Esophagus squamous epithelium (tissue), 5 donors: ENCODE measurements at regions not wholly inside any gene's neighbourhood (a gene's known extent, or its start where the extent isn't known, plus 50 kb on each side); places are given as distances from the start of the nearest gene placed in this dataset.
"Not testable (repeated sequence)": the region's sequence is repeated elsewhere in the genome, so short reads cannot be mapped to it uniquely, and the experiment has no call there.

ENCODE experiments used
- DNase-seq: peaks from one replicate; lab custom pipeline; 2025; lab: John Stamatoyannopoulos, UW
- H3K27ac ChIP-seq, 4 donors: fragments of 200-600 bp; sonication (generic); one replicate each; pipeline ENCODE4 v1.5.1; 2016 to 2019; ENCODE audit warnings: mild to moderate bottlenecking in 1 of 4
- H3K27me3 ChIP-seq, 4 donors: fragments of 200-600 bp; sonication (generic); 1 replicate in 3 of 4; 2 replicates in 1 of 4; pipeline versions ENCODE4 v1.5.1 to v1.6.0; 2017 to 2021; ENCODE audit warnings: antibody characterized with exemption in 1 of 4
- H3K36me3 ChIP-seq, 3 donors: fragments of 200-600 bp; sonication (generic); one replicate each; pipeline ENCODE4 v1.5.1; 2016 to 2019
- H3K4me1 ChIP-seq, 3 donors: fragments of 200-600 bp; sonication (generic); one replicate each; pipeline ENCODE4 v1.5.1; 2017 to 2019
- H3K4me3 ChIP-seq, 4 donors: fragments of 200-600 bp; sonication (generic); 1 replicate in 3 of 4; 2 replicates in 1 of 4; pipeline ENCODE4 v1.5.1; 2016 to 2019; ENCODE audit warnings: mild to moderate bottlenecking in 2 of 4, moderate library complexity in 1 of 4
- H3K9me3 ChIP-seq, 3 donors: fragments of 200-600 bp; sonication (generic); one replicate each; pipeline ENCODE4 v1.5.1; 2016 to 2019
- WGBS, 2 donors: methylation state at CpG; one replicate each; pipeline ENCODE4 v1.1.5; 2018; 5-methylcytosine and 5-hydroxymethylcytosine counted together
- intact Hi-C: fragments of 100-400 bp; cut with DNase I; formaldehyde crosslinking; loops from one replicate; pipeline ENCODE4 v1.15.0; 2022
- donor health status: DM: yes; HTN: yes; CAD: no.

DNA sequence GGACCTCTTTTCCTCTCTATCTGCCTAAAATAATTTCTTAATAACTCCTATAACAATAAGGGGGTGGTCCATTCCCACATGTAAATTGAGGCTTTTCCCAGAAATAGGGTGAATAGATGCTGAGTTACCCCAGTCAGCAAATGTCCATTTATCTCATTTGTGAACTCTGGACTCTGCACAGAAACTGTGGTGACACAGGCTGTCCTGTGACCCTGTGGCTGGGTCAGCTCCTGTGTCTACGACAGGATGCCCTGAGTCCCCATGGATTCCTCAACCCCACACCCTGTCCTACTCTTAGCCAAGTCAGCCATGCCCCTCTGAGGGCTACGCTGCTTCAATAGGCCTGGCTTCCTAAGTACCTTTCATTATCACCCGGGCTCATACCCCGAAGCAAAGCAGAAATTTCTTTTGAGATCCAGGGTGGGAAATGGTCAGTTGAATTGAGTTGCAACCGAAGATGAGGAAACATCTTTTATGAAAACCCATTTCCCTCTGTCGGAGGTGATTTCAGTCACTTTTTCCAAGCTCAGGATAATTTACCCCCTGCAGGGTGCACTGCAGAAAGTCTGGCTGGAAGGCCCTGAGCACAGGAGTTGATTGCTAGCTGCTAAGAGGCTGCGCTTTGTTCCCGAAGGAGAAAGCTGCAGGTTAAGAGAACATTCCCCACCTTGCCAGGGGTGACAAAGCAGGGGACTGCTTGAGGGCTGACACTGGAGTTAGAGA, 89.5 kb upstream of the PRSS12 start:
- H3K27me3 ChIP-seq, H3K4me1 ChIP-seq, H3K9me3 ChIP-seq, H3K27ac ChIP-seq, H3K4me3 ChIP-seq, DNase-seq, intact Hi-C loops, H3K36me3 ChIP-seq: not testable (repeated sequence)
- 57 to 88% methylated on average over 1 to 4 of the region's 8 CpGs for WGBS, 2 donors

DNA sequence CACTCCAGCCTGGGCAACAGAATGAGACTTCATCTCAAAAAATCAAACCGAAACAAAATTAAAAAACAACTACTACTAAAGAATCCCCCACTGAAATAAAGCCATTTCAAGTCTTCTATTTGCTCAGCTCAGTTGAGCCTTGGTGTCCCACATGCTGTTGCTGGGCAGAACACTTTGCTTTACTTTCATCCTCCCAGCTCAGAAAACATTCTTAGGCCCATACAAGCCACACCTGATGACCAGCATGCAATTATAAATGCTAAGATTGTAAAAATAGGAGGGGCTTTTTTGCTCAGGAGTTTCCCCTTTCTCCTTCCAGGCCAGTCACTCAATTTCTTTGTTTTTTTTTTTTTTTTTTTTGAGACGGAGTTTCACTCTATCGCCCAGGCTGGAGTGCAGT, 94.6 kb upstream of the PRSS12 start:
- H3K4me1 ChIP-seq, intact Hi-C loops, H3K4me3 ChIP-seq, DNase-seq, H3K27ac ChIP-seq, H3K27me3 ChIP-seq, H3K36me3 ChIP-seq, H3K9me3 ChIP-seq: not testable (repeated sequence)
- WGBS, 2 donors = 95 to 100% methylated on average over 2 of the region's 3 CpGs

DNA sequence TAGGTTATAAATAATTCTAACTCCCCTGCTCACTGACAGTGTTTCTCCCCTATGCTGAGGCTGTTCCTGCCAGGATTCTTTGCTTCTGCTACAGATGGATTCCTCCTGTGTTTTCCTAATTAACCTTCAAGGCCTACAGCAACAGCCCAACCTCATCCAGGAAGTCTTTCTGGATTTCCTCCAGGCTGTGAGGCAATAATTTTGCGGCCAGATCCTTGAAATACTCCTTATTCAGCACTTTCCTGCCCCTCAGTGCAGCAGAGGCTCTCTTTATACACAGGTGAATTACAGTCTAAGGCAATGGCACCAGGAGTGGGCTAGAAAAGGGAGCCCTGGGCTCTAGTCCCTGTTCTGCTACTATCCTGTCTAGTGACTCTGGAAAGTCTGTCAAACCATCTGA, 102.1 kb upstream of the PRSS12 start:
- H3K27ac ChIP-seq, intact Hi-C loops, H3K9me3 ChIP-seq, H3K27me3 ChIP-seq, H3K36me3 ChIP-seq, H3K4me1 ChIP-seq, H3K4me3 ChIP-seq, DNase-seq: not testable (repeated sequence)
- WGBS, 2 donors = 17 to 29% methylated on average over 1 of the region's 1 CpG

DNA sequence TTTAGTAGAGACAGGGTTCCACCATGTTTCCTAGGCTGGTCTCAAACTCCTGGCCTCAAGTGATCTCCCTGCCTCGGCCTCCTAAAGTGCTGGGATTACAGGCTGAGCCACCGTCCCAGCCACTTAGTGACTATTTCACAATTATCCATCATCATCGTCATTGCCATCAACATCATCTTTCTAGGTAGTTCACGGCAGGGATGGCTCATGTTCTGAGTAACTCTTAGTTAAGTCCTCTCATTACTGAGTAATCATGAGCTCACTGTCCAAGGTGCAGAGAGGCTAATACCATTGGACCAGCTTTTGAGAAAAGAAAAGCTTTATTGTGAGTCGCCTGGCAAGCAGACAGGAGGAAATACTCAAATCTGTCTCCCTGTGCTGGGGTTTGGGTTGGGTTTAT, 108.6 kb upstream of the PRSS12 start:
- H3K4me3 ChIP-seq, DNase-seq, H3K36me3 ChIP-seq, H3K4me1 ChIP-seq, H3K27ac ChIP-seq, H3K27me3 ChIP-seq, H3K9me3 ChIP-seq, intact Hi-C loops: not testable (repeated sequence)
- whole genome bisulfite sequencing, 2 donors = 43 to 57% methylated on average over 3 to 5 of the region's 5 CpGs

DNA sequence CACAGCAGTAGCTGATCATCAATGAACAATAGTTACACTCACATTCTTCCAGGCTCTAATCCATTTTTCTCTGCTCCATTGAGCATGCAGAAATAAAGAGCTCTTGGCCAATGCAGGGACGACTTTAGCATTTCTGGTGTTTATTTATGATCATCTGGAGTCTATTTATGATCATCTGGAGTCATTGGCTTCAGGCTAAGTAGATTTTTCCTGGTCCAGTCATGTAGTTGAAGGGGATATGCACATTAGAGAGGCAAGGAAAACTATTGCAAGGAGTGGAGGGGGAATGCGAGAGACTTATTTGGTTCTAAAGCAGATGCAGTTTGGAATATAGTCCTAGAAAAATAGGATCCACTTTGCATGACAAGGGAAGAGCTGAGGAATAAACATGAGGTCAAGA, 113.0 kb upstream of the PRSS12 start:
- H3K4me3 ChIP-seq, H3K27me3 ChIP-seq, H3K36me3 ChIP-seq, H3K4me1 ChIP-seq, H3K9me3 ChIP-seq, intact Hi-C loops, DNase-seq, H3K27ac ChIP-seq: not testable (repeated sequence)
- WGBS, 2 donors = 40 to 43% methylated on average over 2 of the region's 2 CpGs

DNA sequence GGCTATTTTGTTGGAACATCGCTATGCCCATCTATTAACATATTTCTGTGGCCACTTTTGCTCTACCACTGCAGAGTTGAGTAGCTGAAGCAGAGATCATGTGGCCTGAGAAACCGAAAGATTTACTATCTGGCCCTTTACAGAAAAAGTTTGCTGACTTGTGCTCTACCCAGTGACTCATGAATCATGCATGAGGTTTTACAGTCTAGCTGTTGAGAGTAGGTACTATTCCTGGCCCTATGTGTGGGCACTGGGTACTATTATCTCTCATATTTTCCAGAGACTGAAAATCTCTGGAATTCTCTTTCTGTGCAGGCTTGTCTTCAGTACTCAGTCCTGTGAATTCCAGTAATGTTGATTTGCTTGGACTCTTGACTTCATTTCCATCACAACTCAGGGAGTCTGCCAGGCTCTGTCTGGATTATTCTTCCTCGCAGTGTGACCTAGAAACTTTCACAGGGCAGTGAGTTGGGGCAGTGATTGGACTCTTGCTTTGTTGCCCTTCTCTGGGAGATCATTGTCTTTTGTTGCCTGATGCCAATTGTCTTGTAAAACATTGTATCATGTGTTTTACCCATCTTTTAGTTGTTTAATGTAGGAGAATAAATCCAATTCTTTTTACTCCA, 121.3 kb upstream of the PRSS12 start:
- WGBS, 2 donors = 87 to 93% methylated on average over 2 of the region's 3 CpGs
- intact Hi-C loops, H3K9me3 ChIP-seq, H3K27me3 ChIP-seq, DNase-seq, H3K36me3 ChIP-seq, H3K4me1 ChIP-seq, H3K4me3 ChIP-seq, H3K27ac ChIP-seq: not testable (repeated sequence)

DNA sequence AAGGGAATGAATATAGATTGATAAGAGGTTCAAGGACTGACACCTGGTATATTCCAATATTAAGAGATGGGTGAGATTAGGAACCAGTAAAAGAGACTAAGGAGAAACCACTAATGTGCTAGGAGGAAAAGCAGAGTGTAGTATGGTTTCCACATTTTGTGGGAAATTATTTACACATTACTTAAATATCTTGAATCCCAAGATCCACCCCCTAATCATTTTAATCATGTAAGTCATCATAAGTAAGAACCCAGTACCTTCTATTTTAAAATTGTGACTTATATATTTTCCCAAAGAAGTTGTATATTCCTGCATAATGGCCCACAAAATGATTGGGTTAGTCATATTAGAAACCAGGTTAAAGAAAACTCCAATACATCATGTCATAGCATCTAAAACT, 122.0 kb upstream of the PRSS12 start:
- H3K9me3 ChIP-seq, H3K36me3 ChIP-seq, DNase-seq, H3K27me3 ChIP-seq, H3K4me1 ChIP-seq, intact Hi-C loops, H3K4me3 ChIP-seq, H3K27ac ChIP-seq: not testable (repeated sequence)

DNA sequence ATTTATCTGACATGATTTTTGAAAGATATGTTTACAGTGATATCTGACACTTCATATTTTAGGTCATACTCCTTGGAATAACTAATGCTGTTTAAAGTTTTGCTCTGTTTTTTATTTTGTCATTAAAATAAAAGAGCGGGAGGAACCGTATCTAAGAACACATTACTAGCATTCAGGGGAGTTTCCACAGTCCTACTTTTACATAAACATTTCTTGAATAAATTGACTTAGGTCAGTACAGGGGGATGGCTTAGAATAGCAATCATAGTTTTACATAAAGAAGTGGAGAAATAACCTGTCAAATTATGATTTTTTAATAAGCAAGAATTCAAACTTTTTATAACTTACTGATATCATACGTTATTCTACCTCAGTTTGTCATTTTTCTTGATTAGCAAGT, 123.1 kb upstream of the PRSS12 start:
- intact Hi-C loops, H3K36me3 ChIP-seq, DNase-seq, H3K27ac ChIP-seq, H3K27me3 ChIP-seq, H3K4me3 ChIP-seq, H3K4me1 ChIP-seq, H3K9me3 ChIP-seq: not testable (repeated sequence)
- WGBS, 2 donors = 75 to 83% methylated on average over 3 of the region's 3 CpGs

DNA sequence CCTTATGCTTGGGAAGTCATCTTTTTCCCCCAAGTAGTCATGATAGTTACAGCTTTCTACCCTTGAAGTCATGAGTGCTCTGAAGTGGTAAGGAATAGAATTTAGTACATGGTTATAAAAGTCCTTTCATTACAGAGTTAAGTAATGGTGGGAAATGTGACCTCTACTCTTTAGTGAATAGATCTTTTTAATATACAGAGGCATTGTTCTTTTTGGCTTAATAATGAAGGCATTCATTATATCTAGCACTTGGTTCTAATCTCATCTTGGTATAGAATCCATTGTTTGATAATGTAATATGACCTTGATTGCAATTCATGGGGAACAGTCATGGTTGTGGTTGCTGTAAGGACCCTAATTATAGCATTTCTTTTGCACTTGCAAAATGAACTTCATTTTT, 125.0 kb upstream of the PRSS12 start:
- H3K27ac ChIP-seq, H3K9me3 ChIP-seq, H3K27me3 ChIP-seq, H3K4me1 ChIP-seq, H3K4me3 ChIP-seq, intact Hi-C loops, H3K36me3 ChIP-seq, DNase-seq: not testable (repeated sequence)

DNA sequence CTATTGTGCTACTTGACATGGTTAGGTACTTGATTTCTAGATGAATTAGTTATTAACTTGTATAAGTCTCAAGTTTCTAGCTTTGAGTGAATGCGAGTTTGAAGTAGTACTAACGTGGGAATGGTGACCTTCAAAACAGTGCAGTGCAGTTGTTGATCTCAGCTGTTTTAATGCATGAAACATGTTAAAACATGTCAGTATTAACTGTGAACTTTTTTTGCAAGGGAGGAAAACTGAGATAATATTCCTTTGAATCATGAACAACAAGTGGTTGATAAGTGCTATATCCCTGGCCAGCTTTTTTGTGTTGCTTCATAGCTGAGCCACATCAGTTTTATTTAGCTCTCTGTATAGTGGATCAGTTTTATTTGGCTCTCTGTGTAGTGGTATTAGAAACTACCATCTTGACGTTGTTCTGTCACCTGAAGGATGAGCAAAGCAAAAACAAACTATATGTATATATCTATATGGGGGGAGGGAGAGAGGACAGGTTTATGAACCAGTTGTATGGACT, 133.1 kb upstream of the PRSS12 start:
- intact Hi-C loops, H3K27me3 ChIP-seq, H3K36me3 ChIP-seq, H3K9me3 ChIP-seq, DNase-seq, H3K4me3 ChIP-seq, H3K27ac ChIP-seq, H3K4me1 ChIP-seq: not testable (repeated sequence)
- 32 to 44% methylated on average over 3 of the region's 3 CpGs for WGBS, 2 donors

DNA sequence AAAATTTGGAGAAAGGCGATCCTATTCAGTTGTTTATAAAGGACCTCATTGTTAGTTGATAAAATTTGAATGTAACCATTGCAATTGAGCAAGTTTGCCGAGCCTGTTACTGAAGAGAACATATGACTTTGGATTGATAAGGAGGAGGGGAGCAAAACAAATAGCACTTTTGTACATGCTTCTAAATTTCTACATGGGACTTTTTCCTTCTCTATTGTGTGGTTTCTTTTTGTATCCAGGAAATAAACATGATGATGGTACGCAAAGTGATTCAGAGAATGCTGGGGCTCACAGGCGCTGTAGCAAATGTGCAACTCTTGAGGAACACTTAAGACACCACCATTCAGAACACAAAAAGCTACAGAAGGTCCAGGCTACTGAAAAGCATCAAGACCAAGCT, 140.2 kb upstream of the PRSS12 start:
- H3K4me3 ChIP-seq, intact Hi-C loops, H3K4me1 ChIP-seq, H3K36me3 ChIP-seq, DNase-seq, H3K9me3 ChIP-seq, H3K27ac ChIP-seq, H3K27me3 ChIP-seq: not testable (repeated sequence)
- WGBS, 2 donors = 71 to 79% methylated on average over 4 of the region's 4 CpGs

DNA sequence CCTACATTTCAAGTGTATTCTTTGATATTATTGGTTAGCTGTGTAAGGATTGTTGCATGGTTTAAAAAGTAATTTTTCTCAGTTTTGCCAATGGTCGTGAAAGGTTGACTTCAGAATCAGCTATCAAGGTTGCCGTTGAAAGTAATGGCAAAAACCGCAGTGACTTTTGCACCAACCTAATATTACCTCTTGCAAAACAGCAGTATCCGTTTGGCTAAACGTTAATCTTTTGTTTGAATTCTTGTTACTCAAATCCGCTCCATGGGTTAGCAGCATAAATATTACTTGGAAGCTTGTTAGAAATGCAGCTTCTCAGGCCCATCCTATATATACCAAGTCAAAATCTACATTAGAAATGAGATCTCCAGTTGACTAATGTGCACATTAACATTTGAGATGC, 141.6 kb upstream of the PRSS12 start:
- H3K27me3 ChIP-seq, intact Hi-C loops, H3K4me3 ChIP-seq, H3K36me3 ChIP-seq, H3K4me1 ChIP-seq, H3K27ac ChIP-seq, H3K9me3 ChIP-seq, DNase-seq: not testable (repeated sequence)
- WGBS, 2 donors = 67 to 91% methylated on average over 6 of the region's 6 CpGs

DNA sequence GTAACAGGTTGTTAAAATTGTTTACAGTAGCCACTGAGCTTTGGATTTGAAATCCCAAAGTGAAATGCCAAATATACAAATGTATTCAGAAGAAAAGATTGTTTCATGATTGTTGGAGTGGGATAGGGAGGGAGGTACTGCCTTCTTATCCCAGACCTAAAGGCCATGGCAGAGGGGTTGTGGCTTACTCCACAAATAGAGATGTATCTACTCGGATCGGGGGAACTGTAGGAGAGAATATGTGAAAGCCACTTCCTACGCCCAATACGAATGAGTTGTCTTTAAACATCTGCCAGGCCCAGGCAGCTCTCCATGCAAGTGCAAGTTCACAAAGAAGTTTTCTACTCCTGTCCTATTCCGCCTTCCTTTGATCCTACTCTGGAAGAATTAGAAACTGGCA, 150.2 kb upstream of the PRSS12 start:
- H3K9me3 ChIP-seq, H3K27me3 ChIP-seq, DNase-seq, H3K4me1 ChIP-seq, H3K36me3 ChIP-seq, H3K27ac ChIP-seq, H3K4me3 ChIP-seq, intact Hi-C loops: not testable (repeated sequence)
- whole genome bisulfite sequencing, 2 donors = 70 to 82% methylated on average over 5 of the region's 5 CpGs
